ENCODE measurements at regions not wholly inside any gene's neighbourhood (a gene's known extent, or its start where the extent isn't known, plus 50 kb on each side); places are given as distances from the start of the nearest gene placed in this dataset.

DNA sequence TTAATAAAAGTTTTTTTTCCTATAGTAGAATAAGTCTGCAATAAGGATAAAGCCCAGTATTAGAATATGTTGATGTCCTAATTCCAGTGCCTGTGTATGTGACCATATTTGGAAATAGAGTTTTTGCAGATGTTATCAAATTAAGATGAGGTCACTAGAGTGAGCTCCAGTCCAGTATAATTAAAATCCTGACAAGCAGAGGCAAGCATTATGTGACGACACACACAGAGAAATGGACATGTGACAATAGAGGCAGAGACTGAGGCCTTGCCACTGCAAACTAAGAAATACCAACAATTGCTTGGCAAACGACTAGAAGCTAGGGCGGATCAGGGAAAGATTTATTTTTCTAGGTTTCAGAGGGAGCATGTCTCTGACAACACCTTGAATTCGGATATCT lies 216.4 kb upstream of the CYLC2 start:
- Histone ChIP-seq H3K4me3 (ENCODE audit: low read depth, low read length) (no peak overlapping the region), H3K27me3 (ENCODE audit: control insufficient read depth, insufficient read depth, low read length) (no peaks in the 10 kb centered on the region), H3K36me3 (ENCODE audit: control insufficient read depth, insufficient read depth, low read length) (no peaks in the 10 kb centered on the region)
- FAIRE-seq (no peak), DNase-seq (ENCODE audit: low read depth) (no peak)
- TF ChIP-seq, protein P1, sequence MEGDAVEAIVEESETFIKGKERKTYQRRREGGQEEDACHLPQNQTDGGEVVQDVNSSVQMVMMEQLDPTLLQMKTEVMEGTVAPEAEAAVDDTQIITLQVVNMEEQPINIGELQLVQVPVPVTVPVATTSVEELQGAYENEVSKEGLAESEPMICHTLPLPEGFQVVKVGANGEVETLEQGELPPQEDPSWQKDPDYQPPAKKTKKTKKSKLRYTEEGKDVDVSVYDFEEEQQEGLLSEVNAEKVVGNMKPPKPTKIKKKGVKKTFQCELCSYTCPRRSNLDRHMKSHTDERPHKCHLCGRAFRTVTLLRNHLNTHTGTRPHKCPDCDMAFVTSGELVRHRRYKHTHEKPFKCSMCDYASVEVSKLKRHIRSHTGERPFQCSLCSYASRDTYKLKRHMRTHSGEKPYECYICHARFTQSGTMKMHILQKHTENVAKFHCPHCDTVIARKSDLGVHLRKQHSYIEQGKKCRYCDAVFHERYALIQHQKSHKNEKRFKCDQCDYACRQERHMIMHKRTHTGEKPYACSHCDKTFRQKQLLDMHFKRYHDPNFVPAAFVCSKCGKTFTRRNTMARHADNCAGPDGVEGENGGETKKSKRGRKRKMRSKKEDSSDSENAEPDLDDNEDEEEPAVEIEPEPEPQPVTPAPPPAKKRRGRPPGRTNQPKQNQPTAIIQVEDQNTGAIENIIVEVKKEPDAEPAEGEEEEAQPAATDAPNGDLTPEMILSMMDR (IDR thresholded peaks at IDR 0.05; ENCODE audit: insufficient read depth, low read length, severe bottlenecking): no peak

- Histone ChIP-seq H3K4me3 (ENCODE audit: low read depth, low read length) (no peak overlapping the region), H3K27me3 (ENCODE audit: control insufficient read depth, insufficient read depth, low read length) (no peaks in the 10 kb centered on the region), H3K36me3 (ENCODE audit: control insufficient read depth, insufficient read depth, low read length) (no peaks in the 10 kb centered on the region)
- DNase-seq (ENCODE audit: low read depth) (no peak), FAIRE-seq (no peak)
- TF ChIP-seq, protein P1 (IDR thresholded peaks at IDR 0.05; ENCODE audit: insufficient read depth, low read length, severe bottlenecking): no peak
These were observed 224.4 kb upstream of the CYLC2 start for GRCh38 chr9:102770704-102771103.

GRCh38 chr9:102769307-102769706 lies 225.8 kb upstream of the CYLC2 start:
- TF ChIP-seq, protein P1 (IDR thresholded peaks at IDR 0.05; ENCODE audit: insufficient read depth, low read length, severe bottlenecking): no peak
- no peak overlapping the region for H3K4me3 ChIP-seq (ENCODE audit: low read depth, low read length)
- no peak for FAIRE-seq
- DNase-seq (ENCODE audit: low read depth): no peak
- H3K36me3 ChIP-seq (ENCODE audit: control insufficient read depth, insufficient read depth, low read length): no peaks in the 10 kb centered on the region
- H3K27me3 ChIP-seq (ENCODE audit: control insufficient read depth, insufficient read depth, low read length): no peaks in the 10 kb centered on the region

- no peak for DNase-seq (ENCODE audit: low read depth)
- Histone ChIP-seq H3K27me3 (ENCODE audit: control insufficient read depth, insufficient read depth, low read length) (no peaks in the 10 kb centered on the region), H3K36me3 (ENCODE audit: control insufficient read depth, insufficient read depth, low read length) (no peaks in the 10 kb centered on the region), H3K4me3 (ENCODE audit: low read depth, low read length) (no peak overlapping the region)
- no peak for FAIRE-seq
- TF ChIP-seq, protein P1 (IDR thresholded peaks at IDR 0.05; ENCODE audit: insufficient read depth, low read length, severe bottlenecking): no peak
These were observed 227.1 kb upstream of the CYLC2 start for GRCh38 chr9:102768002-102768401.

GRCh38 chr9:102767076-102767475 lies 228.1 kb upstream of the CYLC2 start:
- Histone ChIP-seq H3K36me3 (ENCODE audit: control insufficient read depth, insufficient read depth, low read length) (no peaks in the 10 kb centered on the region), H3K27me3 (ENCODE audit: control insufficient read depth, insufficient read depth, low read length) (no peaks in the 10 kb centered on the region), H3K4me3 (ENCODE audit: low read depth, low read length) (no peak overlapping the region)
- DNase-seq (ENCODE audit: low read depth) (no peak), FAIRE-seq (no peak)
- TF ChIP-seq, protein P1 (IDR thresholded peaks at IDR 0.05; ENCODE audit: insufficient read depth, low read length, severe bottlenecking): no peak

DNA sequence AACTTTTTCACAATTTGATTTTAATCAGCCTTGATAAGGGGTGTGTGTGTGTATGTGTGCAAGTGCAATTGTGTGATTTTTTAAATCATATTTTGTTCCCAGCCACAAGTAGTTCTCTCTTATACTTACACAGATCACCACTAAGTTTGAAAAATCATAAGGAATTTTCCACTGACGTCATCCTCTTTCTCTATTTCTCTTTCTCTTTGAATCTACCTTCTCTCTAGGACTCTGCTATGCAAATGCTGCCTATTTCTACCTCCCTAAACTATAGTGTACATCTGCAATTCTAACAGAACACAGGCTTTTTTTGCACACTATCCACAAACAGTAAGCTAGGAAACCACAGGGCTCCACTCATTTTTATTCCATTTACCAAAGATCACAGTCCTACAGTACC lies 254.6 kb upstream of the CYLC2 start:
- Histone ChIP-seq H3K4me3 (ENCODE audit: low read depth, low read length) (no peak overlapping the region), H3K36me3 (ENCODE audit: control insufficient read depth, insufficient read depth, low read length) (no peaks in the 10 kb centered on the region), H3K27me3 (ENCODE audit: control insufficient read depth, insufficient read depth, low read length) (no peaks in the 10 kb centered on the region)
- FAIRE-seq: no peak
- DNase-seq (ENCODE audit: low read depth): no peak
- TF ChIP-seq, protein P1 (IDR thresholded peaks at IDR 0.05; ENCODE audit: insufficient read depth, low read length, severe bottlenecking): no peak
